ENCODE measurements at regions not wholly inside any gene's neighbourhood (a gene's known extent, or its start where the extent isn't known, plus 50 kb on each side); places are given as distances from the start of the nearest gene placed in this dataset.

- Mint-ChIP-seq H3K27me3 (ENCODE audit: unreplicated experiment) (no peaks in the 10 kb centered on the region), H3K4me3 (ENCODE audit: unreplicated experiment) (no peak overlapping the region), H3K4me1 (ENCODE audit: unreplicated experiment) (no peaks in the 10 kb centered on the region), H3K27ac (ENCODE audit: unreplicated experiment) (no peak overlapping the region), H3K9me3 (ENCODE audit: unreplicated experiment) (peaks cover 46% of the 10 kb centered on the region), H3K36me3 (ENCODE audit: unreplicated experiment) (no peaks in the 10 kb centered on the region)
- DNase-seq (ENCODE audit: extremely low spot score, unreplicated experiment), result no peak
- TF ChIP-seq CTCF (IDR thresholded peaks at IDR 0.05), result no peak
These were observed 386.4 kb upstream of the ANO5 start for GRCh38 chr11:21806508-21806907.

DNA sequence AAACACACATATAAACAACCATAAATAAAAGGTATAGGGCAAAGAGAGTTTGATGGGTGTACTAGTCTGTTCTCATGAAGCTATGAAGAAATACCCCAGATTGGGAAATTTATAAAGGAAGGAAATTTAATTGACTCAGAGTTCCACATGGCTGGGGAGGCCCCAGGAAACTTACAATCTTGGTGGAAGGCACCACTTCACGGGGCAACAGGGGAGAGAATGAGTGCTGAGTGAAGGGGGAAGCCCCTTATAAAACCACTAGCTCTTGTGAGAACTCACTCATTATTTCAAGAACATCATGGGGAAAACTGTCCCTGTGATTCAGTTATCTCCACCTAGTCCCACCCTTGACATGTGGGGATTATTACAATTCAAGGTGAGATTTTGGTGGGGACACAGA, 385.9 kb upstream of the ANO5 start:
- H3K4me1 Mint-ChIP-seq (ENCODE audit: unreplicated experiment), result no peaks in the 10 kb centered on the region
- DNase-seq (ENCODE audit: extremely low spot score, unreplicated experiment), result no peak
- H3K9me3 Mint-ChIP-seq (ENCODE audit: unreplicated experiment), result peaks cover 44% of the 10 kb centered on the region
- H3K27me3 Mint-ChIP-seq (ENCODE audit: unreplicated experiment), result no peaks in the 10 kb centered on the region
- H3K36me3 Mint-ChIP-seq (ENCODE audit: unreplicated experiment), result no peaks in the 10 kb centered on the region
- no peak overlapping the region for H3K27ac Mint-ChIP-seq (ENCODE audit: unreplicated experiment)
- H3K4me3 Mint-ChIP-seq (ENCODE audit: unreplicated experiment), result no peak overlapping the region
- TF ChIP-seq CTCF (IDR thresholded peaks at IDR 0.05), result no peak

GRCh38 chr11:21807350-21807749, 385.5 kb upstream of the ANO5 start:
- Mint-ChIP-seq H3K36me3 (ENCODE audit: unreplicated experiment) (no peaks in the 10 kb centered on the region), H3K9me3 (ENCODE audit: unreplicated experiment) (peaks cover 43% of the 10 kb centered on the region), H3K4me1 (ENCODE audit: unreplicated experiment) (no peaks in the 10 kb centered on the region), H3K27ac (ENCODE audit: unreplicated experiment) (no peak overlapping the region), H3K4me3 (ENCODE audit: unreplicated experiment) (no peak overlapping the region), H3K27me3 (ENCODE audit: unreplicated experiment) (no peaks in the 10 kb centered on the region)
- no peak for TF ChIP-seq CTCF (IDR thresholded peaks at IDR 0.05)
- DNase-seq (ENCODE audit: extremely low spot score, unreplicated experiment), result no peak

DNA sequence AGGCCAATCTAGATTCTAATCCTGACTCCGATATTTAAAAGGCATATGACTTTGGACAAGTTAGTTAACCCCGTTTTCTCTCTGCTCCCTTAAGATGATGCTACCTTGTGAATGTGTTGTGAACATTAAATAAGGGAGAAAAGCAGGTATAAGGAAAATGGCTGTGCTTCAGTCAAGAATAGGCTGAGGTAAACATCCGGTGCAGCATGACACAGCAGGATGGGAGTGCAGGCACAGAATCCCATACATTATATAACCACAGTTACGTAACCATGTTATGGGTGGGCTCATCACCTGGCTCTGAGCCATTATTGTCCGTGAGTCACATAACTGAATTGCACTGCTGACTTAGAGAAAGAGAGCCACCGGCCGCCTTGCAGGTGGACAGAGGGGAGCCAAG, 382.2 kb upstream of the ANO5 start:
- no peak for DNase-seq (ENCODE audit: extremely low spot score, unreplicated experiment)
- Mint-ChIP-seq H3K27me3 (ENCODE audit: unreplicated experiment) (no peaks in the 10 kb centered on the region), H3K27ac (ENCODE audit: unreplicated experiment) (no peak overlapping the region), H3K9me3 (ENCODE audit: unreplicated experiment) (peaks cover 42% of the 10 kb centered on the region), H3K4me3 (ENCODE audit: unreplicated experiment) (no peak overlapping the region), H3K36me3 (ENCODE audit: unreplicated experiment) (no peaks in the 10 kb centered on the region), H3K4me1 (ENCODE audit: unreplicated experiment) (no peaks in the 10 kb centered on the region)
- TF ChIP-seq CTCF (IDR thresholded peaks at IDR 0.05), result no peak

GRCh38 chr11:21811572-21811971, 381.3 kb upstream of the ANO5 start:
- no peak for DNase-seq (ENCODE audit: extremely low spot score, unreplicated experiment)
- TF ChIP-seq CTCF (IDR thresholded peaks at IDR 0.05), result no peak

More at GRCh38 chr11:21811572-21811971, 381.3 kb upstream of the ANO5 start:
- no peak overlapping the region for H3K27ac Mint-ChIP-seq (ENCODE audit: unreplicated experiment)
- peaks cover 36% of the 10 kb centered on the region for H3K9me3 Mint-ChIP-seq (ENCODE audit: unreplicated experiment)
- H3K4me3 Mint-ChIP-seq (ENCODE audit: unreplicated experiment), result no peak overlapping the region
- no peaks in the 10 kb centered on the region for H3K36me3 Mint-ChIP-seq (ENCODE audit: unreplicated experiment)
- no peaks in the 10 kb centered on the region for H3K4me1 Mint-ChIP-seq (ENCODE audit: unreplicated experiment)
- no peaks in the 10 kb centered on the region for H3K27me3 Mint-ChIP-seq (ENCODE audit: unreplicated experiment)

Data from osteocyte (in vitro differentiated cells).